ENCODE measurements at regions not wholly inside any gene's neighbourhood (a gene's known extent, or its start where the extent isn't known, plus 50 kb on each side); places are given as distances from the start of the nearest gene placed in this dataset.

DNA sequence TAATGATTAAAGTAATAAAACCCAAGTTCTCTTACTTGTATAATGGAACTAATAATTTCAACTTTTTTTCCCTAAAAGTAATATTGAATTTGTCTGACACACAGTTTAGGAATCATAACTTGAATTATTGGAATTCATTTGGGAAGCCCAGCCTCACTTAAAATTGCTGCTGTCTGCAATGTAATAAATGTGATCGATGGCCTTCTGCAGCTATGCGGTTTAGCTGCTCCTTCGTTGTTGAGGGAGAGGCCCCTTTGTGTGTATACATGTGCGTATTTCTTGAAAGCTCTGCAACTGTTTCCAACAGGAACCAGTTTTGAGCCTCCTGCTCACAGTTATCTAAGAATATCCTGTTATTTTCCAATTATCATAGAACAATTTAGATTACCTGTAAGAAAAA, 152.5 kb downstream of the AKR1D1 start:
- H3K27me3 ChIP-seq (ENCODE audit: insufficient read depth, low read length): no peaks in the 10 kb centered on the region
- BruUV-seq (replicated peaks): no TSS peak
- H3K9me3 ChIP-seq (ENCODE audit: control insufficient read depth in 1 of 2, insufficient read depth in 1 of 2, low read depth in 1 of 2, low read length in 2 of 2): no peaks in the 10 kb centered on the region
- RAD21 ChIA-PET (ENCODE audit: low non-redundant PET in 1 of 2, low total read pairs in 2 of 2, uncharacterized antibody in 2 of 2, unreplicated experiment in 2 of 2): no interaction called here
- CTCF ChIA-PET: no interaction called here
- no peak overlapping the region for H3K9ac ChIP-seq (ENCODE audit: low read length)
- H3K79me2 ChIP-seq (ENCODE audit: insufficient read depth, low read length): no peaks in the 10 kb centered on the region
- H3K4me1 ChIP-seq (ENCODE audit: control insufficient read depth in 1 of 2, insufficient read depth in 2 of 2, low read length in 2 of 2): no peaks in the 10 kb centered on the region
- intact Hi-C loops (cut with micrococcal nuclease): no loop called here
- no peaks in the 10 kb centered on the region for H3K36me3 ChIP-seq (ENCODE audit: control insufficient read depth in 1 of 2, insufficient read depth in 2 of 2, low read length in 2 of 2)
- no peak overlapping the region for H2AFZ ChIP-seq (ENCODE audit: low read depth, low read length, poor library complexity, severe bottlenecking)
- no peak overlapping the region for H3K27ac ChIP-seq (ENCODE audit: low read depth, low read length)
- no peak for ATAC-seq
- H3K4me3 ChIP-seq (replicated peaks in 1 of 2; ENCODE audit: low read depth in 1 of 2, low read length in 2 of 2): no peak overlapping the region
- DNase-seq (ENCODE audit: low read depth, low spot score): no peak
- H4K20me1 ChIP-seq (ENCODE audit: insufficient read depth): no peaks in the 10 kb centered on the region
- H3K9me2 ChIP-seq (ENCODE audit: insufficient read depth): no peaks in the 10 kb centered on the region
- H3K4me2 ChIP-seq (ENCODE audit: low read length): no peak overlapping the region
- POLR2A ChIA-PET: no interaction called here
- TF ChIP-seq ZFX (IDR thresholded peaks at IDR 0.05) (no peak), ATF3 (IDR thresholded peaks at IDR 0.05) (no peak), CBX3 (IDR thresholded peaks at IDR 0.05; ENCODE audit: low read depth) (no peak), CEBPB (IDR thresholded peaks at IDR 0.05; ENCODE audit: low read depth) (no peak), YY1 (IDR thresholded peaks at IDR 0.05; ENCODE audit: extremely low read depth, insufficient replicate concordance, low read depth, low read length) (no peak), CTCF (IDR thresholded peaks at IDR 0.05 in 2 of 3, conservative IDR thresholded peaks at IDR 0.05 in 1 of 3; ENCODE audit: borderline replicate concordance in 1 of 3, insufficient read depth in 1 of 3, low read depth in 2 of 3, low read length in 2 of 3) (no peak), SRF (IDR thresholded peaks at IDR 0.05; ENCODE audit: low read depth) (no peak), SIN3A (IDR thresholded peaks at IDR 0.05; ENCODE audit: low read depth) (no peak), JUND (IDR thresholded peaks at IDR 0.05) (no peak), POLR2A (IDR thresholded peaks at IDR 0.05; ENCODE audit: borderline replicate concordance, extremely low read depth, insufficient read depth, insufficient read length) (no peak), POLR2AphosphoS5 (IDR thresholded peaks at IDR 0.05; ENCODE audit: low read depth, low read length) (no peak), ELF1 (IDR thresholded peaks at IDR 0.05; ENCODE audit: borderline replicate concordance, low read depth) (no peak), TCF7L2 (IDR thresholded peaks at IDR 0.05; ENCODE audit: borderline replicate concordance, extremely low read depth, insufficient read depth, insufficient read length) (no peak), ZNF274 (IDR thresholded peaks at IDR 0.05; ENCODE audit: low read depth, low read length) (no peak), SP1 (IDR thresholded peaks at IDR 0.05; ENCODE audit: low read depth) (no peak)
- TF ChIP-seq, protein P1, sequence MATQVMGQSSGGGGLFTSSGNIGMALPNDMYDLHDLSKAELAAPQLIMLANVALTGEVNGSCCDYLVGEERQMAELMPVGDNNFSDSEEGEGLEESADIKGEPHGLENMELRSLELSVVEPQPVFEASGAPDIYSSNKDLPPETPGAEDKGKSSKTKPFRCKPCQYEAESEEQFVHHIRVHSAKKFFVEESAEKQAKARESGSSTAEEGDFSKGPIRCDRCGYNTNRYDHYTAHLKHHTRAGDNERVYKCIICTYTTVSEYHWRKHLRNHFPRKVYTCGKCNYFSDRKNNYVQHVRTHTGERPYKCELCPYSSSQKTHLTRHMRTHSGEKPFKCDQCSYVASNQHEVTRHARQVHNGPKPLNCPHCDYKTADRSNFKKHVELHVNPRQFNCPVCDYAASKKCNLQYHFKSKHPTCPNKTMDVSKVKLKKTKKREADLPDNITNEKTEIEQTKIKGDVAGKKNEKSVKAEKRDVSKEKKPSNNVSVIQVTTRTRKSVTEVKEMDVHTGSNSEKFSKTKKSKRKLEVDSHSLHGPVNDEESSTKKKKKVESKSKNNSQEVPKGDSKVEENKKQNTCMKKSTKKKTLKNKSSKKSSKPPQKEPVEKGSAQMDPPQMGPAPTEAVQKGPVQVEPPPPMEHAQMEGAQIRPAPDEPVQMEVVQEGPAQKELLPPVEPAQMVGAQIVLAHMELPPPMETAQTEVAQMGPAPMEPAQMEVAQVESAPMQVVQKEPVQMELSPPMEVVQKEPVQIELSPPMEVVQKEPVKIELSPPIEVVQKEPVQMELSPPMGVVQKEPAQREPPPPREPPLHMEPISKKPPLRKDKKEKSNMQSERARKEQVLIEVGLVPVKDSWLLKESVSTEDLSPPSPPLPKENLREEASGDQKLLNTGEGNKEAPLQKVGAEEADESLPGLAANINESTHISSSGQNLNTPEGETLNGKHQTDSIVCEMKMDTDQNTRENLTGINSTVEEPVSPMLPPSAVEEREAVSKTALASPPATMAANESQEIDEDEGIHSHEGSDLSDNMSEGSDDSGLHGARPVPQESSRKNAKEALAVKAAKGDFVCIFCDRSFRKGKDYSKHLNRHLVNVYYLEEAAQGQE (IDR thresholded peaks at IDR 0.05; ENCODE audit: low read depth): no peak
- TF ChIP-seq, protein P2, sequence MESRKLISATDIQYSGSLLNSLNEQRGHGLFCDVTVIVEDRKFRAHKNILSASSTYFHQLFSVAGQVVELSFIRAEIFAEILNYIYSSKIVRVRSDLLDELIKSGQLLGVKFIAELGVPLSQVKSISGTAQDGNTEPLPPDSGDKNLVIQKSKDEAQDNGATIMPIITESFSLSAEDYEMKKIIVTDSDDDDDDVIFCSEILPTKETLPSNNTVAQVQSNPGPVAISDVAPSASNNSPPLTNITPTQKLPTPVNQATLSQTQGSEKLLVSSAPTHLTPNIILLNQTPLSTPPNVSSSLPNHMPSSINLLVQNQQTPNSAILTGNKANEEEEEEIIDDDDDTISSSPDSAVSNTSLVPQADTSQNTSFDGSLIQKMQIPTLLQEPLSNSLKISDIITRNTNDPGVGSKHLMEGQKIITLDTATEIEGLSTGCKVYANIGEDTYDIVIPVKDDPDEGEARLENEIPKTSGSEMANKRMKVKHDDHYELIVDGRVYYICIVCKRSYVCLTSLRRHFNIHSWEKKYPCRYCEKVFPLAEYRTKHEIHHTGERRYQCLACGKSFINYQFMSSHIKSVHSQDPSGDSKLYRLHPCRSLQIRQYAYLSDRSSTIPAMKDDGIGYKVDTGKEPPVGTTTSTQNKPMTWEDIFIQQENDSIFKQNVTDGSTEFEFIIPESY (IDR thresholded peaks at IDR 0.05; ENCODE audit: extremely low read depth, insufficient replicate concordance, low read length): no peak
- TF ChIP-seq, protein P3, sequence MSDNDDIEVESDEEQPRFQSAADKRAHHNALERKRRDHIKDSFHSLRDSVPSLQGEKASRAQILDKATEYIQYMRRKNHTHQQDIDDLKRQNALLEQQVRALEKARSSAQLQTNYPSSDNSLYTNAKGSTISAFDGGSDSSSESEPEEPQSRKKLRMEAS (IDR thresholded peaks at IDR 0.05): no peak

Data from HCT116 (cell line).